GM12878 (cell line): ENCODE measurements at regions not wholly inside any gene's neighbourhood (a gene's known extent, or its start where the extent isn't known, plus 50 kb on each side); places are given as distances from the start of the nearest gene placed in this dataset.

Experiments used
- ATAC-seq: fragments of 200-7000 bp; cut with Tn5 transposase; 3 replicates; pipeline ENCODE4 v1.9.1; 2020; ENCODE audit warnings: mild to moderate bottlenecking, moderate library complexity
- BruUV-seq: library from RNA; stranded (reverse); fragments of 400-500 nt; replicated peaks from 2 replicates; lab custom pipeline; 2021; lab: Mats Ljungman, UMichigan
- CTCF ChIA-PET: fragments of 300-600 bp; sonication (Branson Sonifier 250); formaldehyde crosslinking; extraction: SDS; loops from one replicate; lab custom pipeline; 2021; ENCODE audit warnings: inconsistent platforms; lab: Yijun Ruan, JAX
- POLR2A ChIA-PET: fragments of 350-600 bp; formaldehyde crosslinking; extraction: SDS; loops from one replicate; lab custom pipeline; 2021; ENCODE audit warnings: inconsistent platforms; lab: Charles Lee
- RAD21 ChIA-PET: fragments of 300-600 bp; sonication (Branson Sonifier 250); formaldehyde crosslinking; loops from one replicate; lab custom pipeline; 2023; ENCODE audit warnings: antibody characterized with exemption; ENCODE audit not compliant: unreplicated experiment; lab: Charles Lee
- SMC1A ChIA-PET: fragments of 300-600 bp; sonication (Branson Sonifier 250); formaldehyde crosslinking; loops from one replicate; lab custom pipeline; 2023; ENCODE audit not compliant: unreplicated experiment, uncharacterized antibody; lab: Charles Lee
- DNase-seq: peaks from one replicate; pipeline ENCODE4 v3.0.0-alpha.2; 2011; ENCODE audit warnings: low read depth, low spot score
- FAIRE-seq: peaks from 3 replicates; lab custom pipeline; 2011; peaks lifted over from hg19 to GRCh38; lab: Jason Lieb, UNC
- H2AFZ ChIP-seq: 2 replicates; pipeline ENCODE4 v1.6.0; 2011; ENCODE audit warnings: low read depth, low read length, control low read depth; ENCODE audit not compliant: control insufficient read depth
- H3K27ac ChIP-seq: 2 replicates; pipeline ENCODE4 v1.5.1; 2011; ENCODE audit warnings: control low read depth; ENCODE audit not compliant: control insufficient read depth, insufficient read depth
- H3K27me3 ChIP-seq, 2 experiments: replicated peaks in 1 of 2; 2 replicates each; pipeline versions ENCODE4 v1.6.0 to v1.6.1; 2011; ENCODE audit warnings: low read length in 1 of 2; ENCODE audit not compliant: control insufficient read depth in 2 of 2, insufficient read depth in 2 of 2
- H3K36me3 ChIP-seq, 2 experiments: 2 replicates each; pipeline ENCODE4 v1.5.1; 2011; ENCODE audit warnings: low read length in 1 of 2; ENCODE audit not compliant: control insufficient read depth in 2 of 2, insufficient read depth in 2 of 2
- H3K4me1 ChIP-seq: 2 replicates; pipeline ENCODE4 v1.6.1; 2011; ENCODE audit warnings: mild to moderate bottlenecking, low read length, moderate library complexity, mixed read lengths; ENCODE audit not compliant: control insufficient read depth, insufficient read depth
- H3K4me2 ChIP-seq: 2 replicates; pipeline ENCODE4 v1.6.0; 2011; ENCODE audit warnings: control low read depth; ENCODE audit not compliant: control insufficient read depth, insufficient read depth
- H3K4me3 ChIP-seq: fragments of 200-600 bp; sonication (generic); 2 replicates; pipeline ENCODE4 v1.5.1; 2016
- H3K79me2 ChIP-seq: 2 replicates; pipeline ENCODE4 v1.6.0; 2011; ENCODE audit warnings: low read length; ENCODE audit not compliant: control insufficient read depth, insufficient read depth
- H3K9ac ChIP-seq: 2 replicates; pipeline ENCODE4 v1.8.0; 2011; ENCODE audit warnings: low read length, control low read depth, mixed read lengths; ENCODE audit not compliant: control insufficient read depth, insufficient read depth
- H3K9me3 ChIP-seq: replicated peaks from 3 replicates; pipeline ENCODE4 v1.5.1; 2011; ENCODE audit warnings: mild to moderate bottlenecking, low read length; ENCODE audit not compliant: control insufficient read depth, insufficient read depth
- H4K20me1 ChIP-seq: 2 replicates; pipeline ENCODE4 v1.6.0; 2011; ENCODE audit not compliant: control insufficient read depth, insufficient read depth
- BCL11A ChIP-seq: IDR thresholded peaks from 2 replicates; pipeline ENCODE4 v1.6.1; 2011; ENCODE audit warnings: low read depth, low read length
- PML ChIP-seq: IDR thresholded peaks from 2 replicates; pipeline ENCODE4 v1.6.1; 2012; ENCODE audit warnings: low read length, inconsistent platforms
- POU2F2 ChIP-seq: IDR thresholded peaks from 3 replicates; pipeline ENCODE4 v1.6.1; 2011; ENCODE audit warnings: low read depth, mild to moderate bottlenecking, low read length, borderline replicate concordance
- RAD51 ChIP-seq: fragments of 450-650 bp; IDR thresholded peaks from 2 replicates; pipeline ENCODE4 v1.6.1; 2016; ENCODE audit warnings: moderate library complexity, mild to moderate bottlenecking, inconsistent platforms
- RCOR1 ChIP-seq: conservative IDR thresholded peaks from 2 replicates; pipeline ENCODE4 v1.6.1; 2012; ENCODE audit warnings: low read depth, low read length, improper control_type of control experiment
- SMARCA5 ChIP-seq: fragments of 450-650 bp; IDR thresholded peaks from 2 replicates; pipeline ENCODE4 v1.6.1; 2017; ENCODE audit warnings: mild to moderate bottlenecking
- SMC3 ChIP-seq: IDR thresholded peaks from 2 replicates; pipeline ENCODE4 v1.6.1; 2011; ENCODE audit warnings: low read length, improper control_type of control experiment, borderline replicate concordance
- ZNF207 ChIP-seq: fragments of 450-650 bp; IDR thresholded peaks from 2 replicates; pipeline ENCODE4 v1.6.1; 2014; ENCODE audit warnings: antibody characterized with exemption, mild to moderate bottlenecking, borderline replicate concordance
- ZNF24 ChIP-seq: fragments of 450-650 bp; IDR thresholded peaks from 2 replicates; pipeline ENCODE4 v1.6.1; 2017; ENCODE audit warnings: antibody characterized with exemption, mild to moderate bottlenecking
- ZZZ3 ChIP-seq: IDR thresholded peaks from 2 replicates; pipeline ENCODE4 v1.6.1; 2011; ENCODE audit warnings: low read depth; ENCODE audit not compliant: control insufficient read depth, insufficient read length
- WGBS: methylation state at CpG from one replicate; pipeline ENCODE4 v1.1.6; 2016; ENCODE audit warnings: low lambda C conversion rate; ENCODE audit not compliant: insufficient replicate concordance, insufficient coverage; ENCODE audit errors: missing lambda C conversion rate; 5-methylcytosine and 5-hydroxymethylcytosine counted together
- in situ Hi-C: fragments of 300-500 bp; cut with MboI; formaldehyde crosslinking; loops from 9 replicates; pipeline ENCODE4 v1.14.3; 2018; ENCODE audit warnings: mixed read lengths
- intact Hi-C: fragments of 100-400 bp; cut with micrococcal nuclease; formaldehyde crosslinking; loops from one replicate; pipeline ENCODE4 v1.14.2; 2022; ENCODE audit not compliant: unreplicated experiment
- TF ChIP-seq, protein P1 (sequence below): fragments of 450-650 bp; formaldehyde crosslinking; IDR thresholded peaks from 2 replicates; pipeline ENCODE4 v1.5.0; 2022; ENCODE audit warnings: mild to moderate bottlenecking, missing genetic modification characterization
- TF ChIP-seq, protein P2 (sequence below): fragments of 450-650 bp; formaldehyde crosslinking; IDR thresholded peaks from 2 replicates; pipeline ENCODE4 v1.4.0; 2020; ENCODE audit warnings: mild to moderate bottlenecking, moderate library complexity
- TF ChIP-seq, protein P3 (sequence below): fragments of 450-650 bp; IDR thresholded peaks from 2 replicates; pipeline ENCODE4 v1.6.1; 2017; ENCODE audit warnings: antibody characterized with exemption, mild to moderate bottlenecking, moderate library complexity

DNA sequence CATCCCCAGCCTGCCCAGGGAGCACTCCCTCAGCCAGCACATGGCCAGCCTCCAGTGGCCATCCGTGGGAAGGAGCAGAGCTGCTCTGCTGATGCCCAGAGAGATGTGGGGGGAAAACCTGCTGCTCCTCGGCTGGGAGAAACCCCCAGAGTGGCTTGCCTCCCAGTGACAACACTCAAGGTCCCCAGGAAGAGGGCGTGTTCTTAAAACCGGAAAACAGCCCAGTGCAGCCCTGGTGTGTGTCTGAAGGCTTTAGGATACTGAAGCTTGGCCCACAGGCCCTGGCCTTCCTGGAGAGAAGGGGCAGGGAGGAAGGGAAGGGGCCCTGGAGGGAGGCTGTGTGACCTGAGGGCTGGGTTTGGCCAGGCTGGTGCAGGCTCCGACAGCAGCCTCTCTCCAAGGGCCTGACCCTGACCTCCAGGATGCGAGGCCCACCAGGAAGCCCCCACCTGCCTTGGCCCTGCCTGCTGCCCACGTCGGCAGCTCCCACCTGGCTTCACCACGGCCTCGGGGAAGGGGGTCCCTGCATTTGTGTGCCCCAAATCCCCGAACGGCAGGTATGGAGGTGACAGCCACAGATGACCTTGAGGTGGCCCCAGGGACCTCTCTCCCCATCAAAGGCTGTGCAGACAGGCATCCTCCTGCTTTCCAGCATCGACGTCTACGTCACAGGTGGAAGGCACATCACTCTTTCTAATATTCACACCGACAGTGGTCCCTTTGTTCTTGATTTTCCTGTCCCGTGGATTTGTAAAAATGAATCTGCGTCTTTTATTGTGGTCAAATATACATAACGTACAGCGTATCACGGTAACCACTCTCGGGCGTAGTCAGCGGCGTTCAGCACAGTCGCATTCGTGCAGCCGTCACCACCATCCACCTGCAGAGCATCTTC, 190.0 kb upstream of the C14orf180 start:
- H3K27ac ChIP-seq, result no peak overlapping the region
- no peak overlapping the region for H3K4me3 ChIP-seq
- RAD21 ChIA-PET, result no interaction called here
- no peak overlapping the region for H3K9ac ChIP-seq
- CTCF ChIA-PET, result interaction anchor here (0.7 kb wide), 1 partner anchor 286 kb away, joined by 3 read pairs; no protein-coding TSS in a partner anchor
- intact Hi-C loops (no loop called here), in situ Hi-C loops (no loop called here)
- H3K9me3 ChIP-seq, result no peaks in the 10 kb centered on the region
- ATAC-seq (peak; percentile 56), FAIRE-seq (no peak), DNase-seq (no peak)
- no peaks in the 10 kb centered on the region for H3K79me2 ChIP-seq
- H3K4me1 ChIP-seq, result peaks cover 12% of the 10 kb centered on the region
- POLR2A ChIA-PET, result no interaction called here
- H2AFZ ChIP-seq, result no peak overlapping the region; the same call in 1 of the 2 replicates
- H4K20me1 ChIP-seq, result no peaks in the 10 kb centered on the region
- H3K36me3 ChIP-seq, result no peaks in the 10 kb centered on the region
- SMC1A ChIA-PET, result no interaction called here
- no TSS peak for BruUV-seq
- WGBS, result 59% methylated on average over 28 of the region's 28 CpGs
- H3K4me2 ChIP-seq, result no peak overlapping the region
- H3K27me3 ChIP-seq, result peaks cover 0 to under 1% of the 10 kb centered on the region in 2 experiments; a peak in 1 of 4 replicates
- TF ChIP-seq SMC3 (no peak), SMARCA5 (no peak), RAD51 (no peak), RCOR1 (no peak), ZNF207 (no peak), BCL11A (no peak), ZNF24 (no peak), PML (no peak), ZZZ3 (no peak), POU2F2 (no peak)
- TF ChIP-seq, protein P1, sequence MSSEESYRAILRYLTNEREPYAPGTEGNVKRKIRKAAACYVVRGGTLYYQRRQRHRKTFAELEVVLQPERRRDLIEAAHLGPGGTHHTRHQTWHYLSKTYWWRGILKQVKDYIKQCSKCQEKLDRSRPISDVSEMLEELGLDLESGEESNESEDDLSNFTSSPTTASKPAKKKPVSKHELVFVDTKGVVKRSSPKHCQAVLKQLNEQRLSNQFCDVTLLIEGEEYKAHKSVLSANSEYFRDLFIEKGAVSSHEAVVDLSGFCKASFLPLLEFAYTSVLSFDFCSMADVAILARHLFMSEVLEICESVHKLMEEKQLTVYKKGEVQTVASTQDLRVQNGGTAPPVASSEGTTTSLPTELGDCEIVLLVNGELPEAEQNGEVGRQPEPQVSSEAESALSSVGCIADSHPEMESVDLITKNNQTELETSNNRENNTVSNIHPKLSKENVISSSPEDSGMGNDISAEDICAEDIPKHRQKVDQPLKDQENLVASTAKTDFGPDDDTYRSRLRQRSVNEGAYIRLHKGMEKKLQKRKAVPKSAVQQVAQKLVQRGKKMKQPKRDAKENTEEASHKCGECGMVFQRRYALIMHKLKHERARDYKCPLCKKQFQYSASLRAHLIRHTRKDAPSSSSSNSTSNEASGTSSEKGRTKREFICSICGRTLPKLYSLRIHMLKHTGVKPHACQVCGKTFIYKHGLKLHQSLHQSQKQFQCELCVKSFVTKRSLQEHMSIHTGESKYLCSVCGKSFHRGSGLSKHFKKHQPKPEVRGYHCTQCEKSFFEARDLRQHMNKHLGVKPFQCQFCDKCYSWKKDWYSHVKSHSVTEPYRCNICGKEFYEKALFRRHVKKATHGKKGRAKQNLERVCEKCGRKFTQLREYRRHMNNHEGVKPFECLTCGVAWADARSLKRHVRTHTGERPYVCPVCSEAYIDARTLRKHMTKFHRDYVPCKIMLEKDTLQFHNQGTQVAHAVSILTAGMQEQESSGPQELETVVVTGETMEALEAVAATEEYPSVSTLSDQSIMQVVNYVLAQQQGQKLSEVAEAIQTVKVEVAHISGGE (CRISPR knock-in tag), result no peak
- TF ChIP-seq, protein P2, sequence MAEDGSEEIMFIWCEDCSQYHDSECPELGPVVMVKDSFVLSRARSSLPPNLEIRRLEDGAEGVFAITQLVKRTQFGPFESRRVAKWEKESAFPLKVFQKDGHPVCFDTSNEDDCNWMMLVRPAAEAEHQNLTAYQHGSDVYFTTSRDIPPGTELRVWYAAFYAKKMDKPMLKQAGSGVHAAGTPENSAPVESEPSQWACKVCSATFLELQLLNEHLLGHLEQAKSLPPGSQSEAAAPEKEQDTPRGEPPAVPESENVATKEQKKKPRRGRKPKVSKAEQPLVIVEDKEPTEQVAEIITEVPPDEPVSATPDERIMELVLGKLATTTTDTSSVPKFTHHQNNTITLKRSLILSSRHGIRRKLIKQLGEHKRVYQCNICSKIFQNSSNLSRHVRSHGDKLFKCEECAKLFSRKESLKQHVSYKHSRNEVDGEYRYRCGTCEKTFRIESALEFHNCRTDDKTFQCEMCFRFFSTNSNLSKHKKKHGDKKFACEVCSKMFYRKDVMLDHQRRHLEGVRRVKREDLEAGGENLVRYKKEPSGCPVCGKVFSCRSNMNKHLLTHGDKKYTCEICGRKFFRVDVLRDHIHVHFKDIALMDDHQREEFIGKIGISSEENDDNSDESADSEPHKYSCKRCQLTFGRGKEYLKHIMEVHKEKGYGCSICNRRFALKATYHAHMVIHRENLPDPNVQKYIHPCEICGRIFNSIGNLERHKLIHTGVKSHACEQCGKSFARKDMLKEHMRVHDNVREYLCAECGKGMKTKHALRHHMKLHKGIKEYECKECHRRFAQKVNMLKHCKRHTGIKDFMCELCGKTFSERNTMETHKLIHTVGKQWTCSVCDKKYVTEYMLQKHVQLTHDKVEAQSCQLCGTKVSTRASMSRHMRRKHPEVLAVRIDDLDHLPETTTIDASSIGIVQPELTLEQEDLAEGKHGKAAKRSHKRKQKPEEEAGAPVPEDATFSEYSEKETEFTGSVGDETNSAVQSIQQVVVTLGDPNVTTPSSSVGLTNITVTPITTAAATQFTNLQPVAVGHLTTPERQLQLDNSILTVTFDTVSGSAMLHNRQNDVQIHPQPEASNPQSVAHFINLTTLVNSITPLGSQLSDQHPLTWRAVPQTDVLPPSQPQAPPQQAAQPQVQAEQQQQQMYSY (CRISPR knock-in tag), result no peak
- TF ChIP-seq, protein P3, sequence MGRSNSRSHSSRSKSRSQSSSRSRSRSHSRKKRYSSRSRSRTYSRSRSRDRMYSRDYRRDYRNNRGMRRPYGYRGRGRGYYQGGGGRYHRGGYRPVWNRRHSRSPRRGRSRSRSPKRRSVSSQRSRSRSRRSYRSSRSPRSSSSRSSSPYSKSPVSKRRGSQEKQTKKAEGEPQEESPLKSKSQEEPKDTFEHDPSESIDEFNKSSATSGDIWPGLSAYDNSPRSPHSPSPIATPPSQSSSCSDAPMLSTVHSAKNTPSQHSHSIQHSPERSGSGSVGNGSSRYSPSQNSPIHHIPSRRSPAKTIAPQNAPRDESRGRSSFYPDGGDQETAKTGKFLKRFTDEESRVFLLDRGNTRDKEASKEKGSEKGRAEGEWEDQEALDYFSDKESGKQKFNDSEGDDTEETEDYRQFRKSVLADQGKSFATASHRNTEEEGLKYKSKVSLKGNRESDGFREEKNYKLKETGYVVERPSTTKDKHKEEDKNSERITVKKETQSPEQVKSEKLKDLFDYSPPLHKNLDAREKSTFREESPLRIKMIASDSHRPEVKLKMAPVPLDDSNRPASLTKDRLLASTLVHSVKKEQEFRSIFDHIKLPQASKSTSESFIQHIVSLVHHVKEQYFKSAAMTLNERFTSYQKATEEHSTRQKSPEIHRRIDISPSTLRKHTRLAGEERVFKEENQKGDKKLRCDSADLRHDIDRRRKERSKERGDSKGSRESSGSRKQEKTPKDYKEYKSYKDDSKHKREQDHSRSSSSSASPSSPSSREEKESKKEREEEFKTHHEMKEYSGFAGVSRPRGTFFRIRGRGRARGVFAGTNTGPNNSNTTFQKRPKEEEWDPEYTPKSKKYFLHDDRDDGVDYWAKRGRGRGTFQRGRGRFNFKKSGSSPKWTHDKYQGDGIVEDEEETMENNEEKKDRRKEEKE, result no peak
